HPDE6-E6E7 (cell line): ENCODE measurements at regions not wholly inside any gene's neighbourhood (a gene's known extent, or its start where the extent isn't known, plus 50 kb on each side); places are given as distances from the start of the nearest gene placed in this dataset.
"Not testable (repeated sequence)": the region's sequence is repeated elsewhere in the genome, so short reads cannot be mapped to it uniquely, and the experiment has no call there.

Source experiments
- DNase-seq: peaks from one replicate; pipeline ENCODE4 v3.0.0; 2011; ENCODE audit warnings: missing footprints; ENCODE audit errors: extremely low spot score

DNA sequence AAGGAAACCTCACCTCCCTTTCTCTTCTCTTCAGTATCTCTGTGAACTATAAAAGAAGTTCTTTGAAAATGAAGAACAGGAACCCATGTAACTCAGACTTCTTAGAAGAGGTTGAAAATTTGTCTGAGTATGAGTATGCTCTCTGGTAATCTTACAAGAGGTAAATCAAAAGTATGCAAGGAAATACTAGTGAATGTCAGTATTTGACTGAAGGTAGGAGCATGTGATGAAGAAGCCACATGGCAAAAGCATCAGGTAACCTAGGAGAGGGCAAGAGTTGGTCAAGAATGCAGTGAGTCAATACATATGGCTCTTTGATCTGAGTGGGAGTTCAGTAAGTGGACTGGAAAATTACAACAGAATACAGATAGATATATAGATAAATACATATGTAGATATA, 133.0 kb upstream of the NECTIN3 start:
- no peak for DNase-seq

DNA sequence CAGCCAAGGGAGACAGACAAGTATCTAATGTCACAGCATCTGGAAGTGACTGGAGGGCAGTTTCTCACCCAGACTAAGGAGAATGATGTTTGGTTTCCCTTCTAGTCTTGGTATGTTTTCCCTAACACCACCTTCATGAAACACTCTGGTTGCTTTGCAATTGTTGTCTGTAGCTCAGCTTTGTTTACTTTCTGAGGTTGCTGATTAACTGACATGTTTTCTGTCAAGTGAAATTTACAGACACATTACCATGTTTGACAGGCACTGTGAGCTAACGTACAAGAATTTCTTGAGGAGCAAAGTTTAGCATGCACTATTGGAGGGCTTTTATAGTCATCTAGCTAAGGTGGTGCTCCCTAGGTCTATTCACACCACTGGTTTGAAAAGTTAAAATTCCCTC, 131.6 kb upstream of the NECTIN3 start:
- no peak for DNase-seq

GRCh38 chr3:110944782-110945181, 126.8 kb upstream of the NECTIN3 start:
- DNase-seq, result no peak

GRCh38 chr3:110946810-110947209, 124.8 kb upstream of the NECTIN3 start:
- no peak for DNase-seq

GRCh38 chr3:110949194-110949593, 122.4 kb upstream of the NECTIN3 start:
- DNase-seq, result not testable (repeated sequence)

- DNase-seq, result no peak
Observed at GRCh38 chr3:110955301-110955880, 116.2 kb upstream of the NECTIN3 start.

GRCh38 chr3:110956081-110956480, 115.5 kb upstream of the NECTIN3 start:
- DNase-seq, result no peak

- no peak for DNase-seq
Observed at GRCh38 chr3:110957247-110958025, 114.2 kb upstream of the NECTIN3 start.

- DNase-seq, result no peak
Observed at GRCh38 chr3:110958313-110959147, 113.1 kb upstream of the NECTIN3 start.

DNA sequence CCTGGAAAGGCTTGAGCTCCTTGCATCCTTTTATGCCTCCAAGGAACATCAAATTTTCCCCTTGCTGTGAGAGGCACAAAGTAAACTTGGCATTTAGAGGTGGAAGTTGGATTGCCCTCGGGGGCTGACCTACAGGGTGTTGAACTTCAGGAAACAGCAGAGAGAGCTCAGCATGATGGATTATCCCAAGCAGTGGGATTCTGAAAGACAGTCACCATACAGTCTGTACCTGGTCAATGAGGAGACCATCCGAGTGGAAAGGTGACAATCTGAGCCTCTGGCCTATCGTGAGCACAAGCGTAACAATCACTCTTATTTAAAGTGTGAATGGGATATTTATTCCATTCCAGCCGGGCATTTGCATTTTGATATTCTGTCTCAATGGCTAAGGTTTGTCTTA, 105.6 kb upstream of the NECTIN3 start:
- no peak for DNase-seq

DNA sequence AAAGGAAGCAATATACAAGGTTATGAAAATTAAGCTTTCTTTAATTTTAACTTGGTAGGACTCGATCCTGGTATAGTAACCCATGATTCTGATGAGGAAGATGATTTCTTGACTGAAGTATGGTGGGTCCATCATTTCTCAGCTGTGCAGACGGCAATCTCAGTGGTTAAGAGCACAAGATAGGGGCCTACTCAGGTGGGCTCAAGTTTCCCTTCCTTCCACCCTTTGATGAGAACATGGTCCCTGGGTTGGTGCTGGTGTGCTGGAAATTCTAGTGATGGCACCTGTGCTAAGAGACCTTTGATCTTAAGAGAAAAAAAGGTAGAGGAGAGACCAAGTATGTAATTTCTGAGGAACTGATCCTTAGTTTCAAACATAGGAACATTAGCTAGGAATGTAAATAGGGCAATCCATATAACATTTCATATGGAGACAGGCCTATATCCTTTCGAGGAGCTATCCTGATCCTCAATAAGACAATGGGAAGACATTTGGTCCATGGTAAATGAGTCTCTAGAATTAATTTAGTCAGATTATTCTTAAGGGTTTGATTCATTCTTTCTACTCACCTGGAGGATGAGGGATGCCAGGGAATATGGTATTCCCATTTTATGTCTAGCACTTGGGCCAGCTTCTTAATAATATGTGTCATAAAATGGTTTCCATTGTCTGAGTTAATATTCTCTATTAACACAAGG, 104.5 kb upstream of the NECTIN3 start:
- DNase-seq, result no peak

DNA sequence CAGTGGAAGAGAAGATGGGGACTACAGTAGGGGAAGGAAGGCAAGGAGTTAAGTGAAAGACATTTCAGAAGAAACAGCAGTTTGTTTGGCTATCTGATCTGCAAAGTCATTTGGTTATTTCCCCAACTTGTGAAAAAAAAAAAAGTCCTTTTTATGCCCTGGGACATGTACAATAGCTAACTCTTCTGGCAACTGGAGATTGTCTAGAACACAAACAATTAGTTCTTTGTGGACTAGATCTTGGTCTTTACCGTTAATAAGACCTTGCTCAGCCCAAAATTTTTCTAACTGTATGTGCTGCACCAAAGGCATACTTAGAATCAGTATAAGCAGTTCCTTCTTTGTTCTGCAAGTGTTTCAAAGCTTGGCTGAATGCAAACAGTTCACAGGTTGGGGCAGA, 103.5 kb upstream of the NECTIN3 start:
- DNase-seq, result no peak

- DNase-seq, result no peak
Observed at GRCh38 chr3:110969229-110970211, 102.1 kb upstream of the NECTIN3 start.

- DNase-seq, result no peak
Observed at GRCh38 chr3:110971010-110971601, 100.5 kb upstream of the NECTIN3 start.

- DNase-seq, result no peak
Observed at GRCh38 chr3:110973263-110973895, 98.2 kb upstream of the NECTIN3 start.

- DNase-seq, result no peak
Observed at GRCh38 chr3:110974902-110975301, 96.7 kb upstream of the NECTIN3 start.

DNA sequence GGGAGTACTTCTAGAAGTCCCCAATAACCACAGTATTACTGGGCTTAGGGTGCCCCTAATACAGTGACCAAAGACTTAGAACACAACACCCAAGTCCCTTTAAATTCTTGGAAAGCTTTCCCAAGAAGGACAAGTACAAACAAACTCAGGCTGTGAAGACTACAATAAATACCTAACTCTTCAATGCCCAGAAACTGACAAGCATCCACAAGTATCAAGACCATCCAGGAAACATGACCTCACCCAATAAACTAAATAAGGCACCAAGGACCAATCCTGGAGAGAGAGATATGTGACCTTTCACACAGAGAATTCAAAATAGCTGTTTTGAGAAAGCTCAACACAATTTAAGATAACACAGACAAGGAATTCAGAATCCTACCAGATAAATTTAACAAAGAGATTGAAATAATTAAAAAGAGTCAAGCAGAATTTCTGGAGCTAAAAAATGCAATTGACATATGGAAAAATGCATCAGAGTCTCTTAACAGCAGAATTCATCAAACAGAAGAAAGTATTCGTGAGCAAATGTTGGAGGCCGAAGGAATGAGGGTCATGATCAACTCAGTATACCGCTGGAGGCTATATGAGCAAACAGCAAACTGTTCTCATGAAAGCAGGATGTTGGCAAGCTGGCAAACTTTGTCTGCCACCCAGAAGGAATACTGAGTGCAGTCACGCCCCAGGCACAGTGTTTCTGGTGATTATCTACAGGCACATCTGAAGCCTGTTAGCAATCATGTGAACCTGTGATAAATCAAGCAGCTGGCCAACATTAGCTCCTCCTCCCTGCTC, 87.0 kb upstream of the NECTIN3 start:
- no peak for DNase-seq

DNA sequence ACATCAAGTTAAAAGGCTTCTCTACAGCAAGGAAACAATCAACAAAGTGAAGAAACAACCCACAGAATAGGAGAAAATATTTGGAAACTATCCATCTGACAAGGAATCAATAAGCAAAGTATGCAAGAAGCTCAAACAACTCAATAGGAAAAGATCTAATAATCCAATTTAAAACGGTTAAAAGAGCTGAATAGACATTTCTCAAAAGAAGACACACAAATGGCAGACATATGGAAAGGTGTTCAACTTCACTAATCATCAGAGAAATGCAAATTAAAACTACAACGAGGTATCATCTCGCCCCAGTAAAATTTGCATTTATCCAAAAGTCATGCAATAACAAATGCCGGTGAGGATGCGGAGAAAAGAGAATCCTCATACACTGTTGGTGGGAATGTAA, 82.2 kb upstream of the NECTIN3 start:
- no peak for DNase-seq
